SK-N-SH (cell line): ENCODE measurements at regions not wholly inside any gene's neighbourhood (a gene's known extent, or its start where the extent isn't known, plus 50 kb on each side); places are given as distances from the start of the nearest gene placed in this dataset.

ENCODE experiments used
- CTCF ChIA-PET: fragments of 300-600, 350-600 bp; formaldehyde crosslinking; extraction: SDS; loops from one replicate; lab custom pipeline; 2021; lab: Yijun Ruan, JAX
- POLR2A ChIA-PET: fragments of 350-600 bp; sonication (Branson Sonifier 250); formaldehyde crosslinking; extraction: SDS; loops from one replicate; lab custom pipeline; 2020; ENCODE audit warnings: antibody characterized with exemption, inconsistent platforms; lab: Yijun Ruan, JAX
- DNase-seq: peaks from one replicate; pipeline ENCODE4 v3.0.0; 2012
- H2AFZ ChIP-seq: fragments of 200-600 bp; sonication (generic); 2 replicates; pipeline ENCODE4 v1.8.1; 2016; ENCODE audit warnings: antibody characterized with exemption, mild to moderate bottlenecking, low read depth
- H3F3A ChIP-seq: fragments of 200-600 bp; sonication (generic); replicated peaks from 2 replicates; pipeline ENCODE3; 2016; ENCODE audit warnings: antibody characterized with exemption, mild to moderate bottlenecking; ENCODE audit not compliant: insufficient read depth
- H3K27ac ChIP-seq, 2 experiments: fragments of 200-500 bp in 1 of 2; fragments of 200-600 bp in 1 of 2; sonication (Bioruptor generic) in 1 of 2; sonication (generic), shearing (Covaris generic) in 1 of 2; 2 replicates each; pipeline versions ENCODE4 v1.5.1 to v1.6.1; 2014 to 2016; ENCODE audit warnings: low read depth in 2 of 2, inconsistent platforms in 1 of 2, low read length in 1 of 2, mild to moderate bottlenecking in 1 of 2, mixed read lengths in 1 of 2
- H3K27me3 ChIP-seq: fragments of 200-600 bp; sonication (generic), shearing (Covaris generic); 2 replicates; pipeline ENCODE4 v1.6.1; 2016; ENCODE audit warnings: mixed run types; ENCODE audit not compliant: insufficient read depth
- H3K36me3 ChIP-seq, 2 experiments: fragments of 200-500 bp in 1 of 2; fragments of 200-600 bp in 1 of 2; sonication (Bioruptor generic) in 1 of 2; sonication (generic) in 1 of 2; replicated peaks in 1 of 2; 2 replicates each; pipeline versions ENCODE3 to v1.5.1; 2014 to 2016; ENCODE audit warnings: low read length in 1 of 2, mild to moderate bottlenecking in 1 of 2; ENCODE audit not compliant: insufficient read depth in 2 of 2, control insufficient read depth in 1 of 2
- H3K4me1 ChIP-seq, 2 experiments: fragments of 200-500 bp in 1 of 2; fragments of 200-600 bp in 1 of 2; sonication (Bioruptor generic) in 1 of 2; sonication (generic), shearing (Covaris generic) in 1 of 2; 2 replicates each; pipeline versions ENCODE4 v1.5.1 to v1.6.1; 2014 to 2016; ENCODE audit warnings: low read depth in 1 of 2, low read length in 1 of 2, mixed run types in 1 of 2; ENCODE audit not compliant: insufficient read depth in 2 of 2, control insufficient read depth in 1 of 2
- H3K4me2 ChIP-seq: fragments of 200-600 bp; sonication (generic), shearing (Covaris generic); 2 replicates; pipeline ENCODE4 v1.6.1; 2017; ENCODE audit warnings: mixed run types
- H3K4me3 ChIP-seq, 2 experiments: fragments of 200-500 bp in 1 of 2; fragments of 200-600 bp in 1 of 2; sonication (Bioruptor generic) in 1 of 2; sonication (generic), shearing (Covaris generic) in 1 of 2; 2 replicates each; pipeline versions ENCODE4 v1.5.1 to v1.8.1; 2014 to 2016; ENCODE audit warnings: low read depth in 2 of 2, inconsistent platforms in 1 of 2, low read length in 1 of 2, mild to moderate bottlenecking in 1 of 2, mixed read lengths in 1 of 2, moderate library complexity in 1 of 2
- H3K79me2 ChIP-seq: fragments of 200-600 bp; sonication (generic); 2 replicates; pipeline ENCODE4 v1.8.1; 2017; ENCODE audit warnings: mild to moderate bottlenecking; ENCODE audit not compliant: insufficient read depth
- H3K9ac ChIP-seq: fragments of 200-600 bp; sonication (generic); 2 replicates; pipeline ENCODE4 v1.6.1; 2017; ENCODE audit warnings: mixed run types
- H3K9me2 ChIP-seq: fragments of 200-600 bp; sonication (generic); 2 replicates; pipeline ENCODE4 v1.6.1; 2017; ENCODE audit warnings: mixed run types
- H3K9me3 ChIP-seq: fragments of 200-600 bp; sonication (generic); 2 replicates; pipeline ENCODE4 v1.6.1; 2017; ENCODE audit warnings: mixed run types, mild to moderate bottlenecking, moderate library complexity
- H4K20me1 ChIP-seq: fragments of 200-600 bp; sonication (generic); 2 replicates; pipeline ENCODE4 v1.6.1; 2017; ENCODE audit warnings: mild to moderate bottlenecking, mixed run types; ENCODE audit not compliant: insufficient read depth
- CHD2 ChIP-seq: fragments of 150-350 bp; IDR thresholded peaks from 2 replicates; pipeline ENCODE4 v1.6.1; 2018; ENCODE audit warnings: low read length; ENCODE audit not compliant: partially characterized antibody
- EZH2phosphoT487 ChIP-seq: fragments of 200-600 bp; sonication (generic); IDR thresholded peaks from 2 replicates; pipeline ENCODE4 v1.6.1; 2017; ENCODE audit warnings: low read depth, mixed run types, mild to moderate bottlenecking, antibody characterized with exemption, moderate library complexity, borderline replicate concordance
- FOXM1 ChIP-seq: IDR thresholded peaks from 2 replicates; pipeline ENCODE4 v1.4.0; 2012; ENCODE audit warnings: low read depth, mild to moderate bottlenecking
- GATA2 ChIP-seq: sonication (generic); formaldehyde crosslinking; IDR thresholded peaks from 2 replicates; pipeline ENCODE4 v1.5.0; 2020; ENCODE audit warnings: mild to moderate bottlenecking, missing genetic modification reagents
- JUND ChIP-seq: IDR thresholded peaks from 2 replicates; pipeline ENCODE4 v1.4.0; 2012
- MEF2A ChIP-seq: IDR thresholded peaks from 2 replicates; pipeline ENCODE4 v1.4.0; 2012; ENCODE audit warnings: low read depth, borderline replicate concordance
- MXI1 ChIP-seq: IDR thresholded peaks from 2 replicates; pipeline ENCODE4 v1.6.1; 2012; ENCODE audit warnings: mild to moderate bottlenecking, low read depth, low read length, improper control_type of control experiment
- POLR2AphosphoS5 ChIP-seq: IDR thresholded peaks from 2 replicates; pipeline ENCODE4 v1.6.1; 2012; ENCODE audit warnings: low read depth, low read length
- RAD21 ChIP-seq: IDR thresholded peaks from 2 replicates; pipeline ENCODE4 v1.6.1; 2012; ENCODE audit warnings: mild to moderate bottlenecking, low read length
- RCOR1 ChIP-seq: fragments of 150-350 bp; IDR thresholded peaks from 2 replicates; pipeline ENCODE4 v1.6.1; 2017; ENCODE audit warnings: antibody characterized with exemption, low read length
- SMC3 ChIP-seq: IDR thresholded peaks from 2 replicates; pipeline ENCODE4 v1.6.1; 2012; ENCODE audit warnings: low read depth, low read length, improper control_type of control experiment
- WGBS: methylation state at CpG from one replicate; pipeline ENCODE4 v1.1.6; 2017; ENCODE audit warnings: low lambda C conversion rate; 5-methylcytosine and 5-hydroxymethylcytosine counted together
- TF ChIP-seq, protein P1 (sequence below): IDR thresholded peaks from 2 replicates; pipeline ENCODE4 v1.6.1; 2012; ENCODE audit warnings: mild to moderate bottlenecking, low read depth, low read length, moderate library complexity
- TF ChIP-seq, protein P2 (sequence below): IDR thresholded peaks from 2 replicates; pipeline ENCODE4 v1.4.0; 2012; ENCODE audit warnings: low read depth, borderline replicate concordance
- TF ChIP-seq, protein P3 (sequence below): IDR thresholded peaks from 2 replicates; pipeline ENCODE4 v1.4.0; 2012; ENCODE audit warnings: low read depth, borderline replicate concordance

DNA sequence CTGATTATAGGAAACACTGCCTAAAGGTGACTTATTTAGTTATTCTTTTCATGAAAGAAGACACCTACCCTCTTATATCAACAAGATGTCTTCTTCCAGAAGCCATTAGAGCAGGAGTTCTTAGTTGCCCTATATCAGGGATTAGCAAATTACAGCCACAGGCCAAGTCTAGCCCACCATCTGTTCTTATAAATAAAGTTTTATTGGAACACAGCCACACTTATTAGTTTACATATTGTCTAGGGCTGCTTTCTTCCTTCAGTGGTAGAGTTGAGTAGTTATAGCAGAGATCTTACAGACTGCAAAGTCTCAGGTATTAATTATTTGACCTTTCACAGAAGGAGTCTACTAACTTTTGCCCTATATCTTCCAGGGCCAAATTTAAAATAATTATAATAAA lies 157.2 kb upstream of the NOCT start:
- no peaks in the 10 kb centered on the region for H3K27me3 ChIP-seq
- H3K9me2 ChIP-seq: no peaks in the 10 kb centered on the region
- peaks cover 0 to under 1% of the 10 kb centered on the region in 2 experiments; a peak in 2 of 4 replicates for H3K4me1 ChIP-seq
- ChIA-PET POLR2A (no interaction called here), CTCF (no interaction called here)
- H3F3A ChIP-seq: no peaks in the 10 kb centered on the region
- H3K9me3 ChIP-seq: no peaks in the 10 kb centered on the region
- no peak overlapping the region for H2AFZ ChIP-seq
- H3K36me3 ChIP-seq: no peaks in the 10 kb centered on the region
- no peak overlapping the region for H3K4me3 ChIP-seq
- TF ChIP-seq CHD2 (no peak), FOXM1 (no peak), JUND (no peak), POLR2AphosphoS5 (no peak), GATA2 (no peak), MXI1 (no peak), RCOR1 (no peak)
- TF ChIP-seq, protein P1, sequence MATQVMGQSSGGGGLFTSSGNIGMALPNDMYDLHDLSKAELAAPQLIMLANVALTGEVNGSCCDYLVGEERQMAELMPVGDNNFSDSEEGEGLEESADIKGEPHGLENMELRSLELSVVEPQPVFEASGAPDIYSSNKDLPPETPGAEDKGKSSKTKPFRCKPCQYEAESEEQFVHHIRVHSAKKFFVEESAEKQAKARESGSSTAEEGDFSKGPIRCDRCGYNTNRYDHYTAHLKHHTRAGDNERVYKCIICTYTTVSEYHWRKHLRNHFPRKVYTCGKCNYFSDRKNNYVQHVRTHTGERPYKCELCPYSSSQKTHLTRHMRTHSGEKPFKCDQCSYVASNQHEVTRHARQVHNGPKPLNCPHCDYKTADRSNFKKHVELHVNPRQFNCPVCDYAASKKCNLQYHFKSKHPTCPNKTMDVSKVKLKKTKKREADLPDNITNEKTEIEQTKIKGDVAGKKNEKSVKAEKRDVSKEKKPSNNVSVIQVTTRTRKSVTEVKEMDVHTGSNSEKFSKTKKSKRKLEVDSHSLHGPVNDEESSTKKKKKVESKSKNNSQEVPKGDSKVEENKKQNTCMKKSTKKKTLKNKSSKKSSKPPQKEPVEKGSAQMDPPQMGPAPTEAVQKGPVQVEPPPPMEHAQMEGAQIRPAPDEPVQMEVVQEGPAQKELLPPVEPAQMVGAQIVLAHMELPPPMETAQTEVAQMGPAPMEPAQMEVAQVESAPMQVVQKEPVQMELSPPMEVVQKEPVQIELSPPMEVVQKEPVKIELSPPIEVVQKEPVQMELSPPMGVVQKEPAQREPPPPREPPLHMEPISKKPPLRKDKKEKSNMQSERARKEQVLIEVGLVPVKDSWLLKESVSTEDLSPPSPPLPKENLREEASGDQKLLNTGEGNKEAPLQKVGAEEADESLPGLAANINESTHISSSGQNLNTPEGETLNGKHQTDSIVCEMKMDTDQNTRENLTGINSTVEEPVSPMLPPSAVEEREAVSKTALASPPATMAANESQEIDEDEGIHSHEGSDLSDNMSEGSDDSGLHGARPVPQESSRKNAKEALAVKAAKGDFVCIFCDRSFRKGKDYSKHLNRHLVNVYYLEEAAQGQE: no peak
- TF ChIP-seq, protein P2, sequence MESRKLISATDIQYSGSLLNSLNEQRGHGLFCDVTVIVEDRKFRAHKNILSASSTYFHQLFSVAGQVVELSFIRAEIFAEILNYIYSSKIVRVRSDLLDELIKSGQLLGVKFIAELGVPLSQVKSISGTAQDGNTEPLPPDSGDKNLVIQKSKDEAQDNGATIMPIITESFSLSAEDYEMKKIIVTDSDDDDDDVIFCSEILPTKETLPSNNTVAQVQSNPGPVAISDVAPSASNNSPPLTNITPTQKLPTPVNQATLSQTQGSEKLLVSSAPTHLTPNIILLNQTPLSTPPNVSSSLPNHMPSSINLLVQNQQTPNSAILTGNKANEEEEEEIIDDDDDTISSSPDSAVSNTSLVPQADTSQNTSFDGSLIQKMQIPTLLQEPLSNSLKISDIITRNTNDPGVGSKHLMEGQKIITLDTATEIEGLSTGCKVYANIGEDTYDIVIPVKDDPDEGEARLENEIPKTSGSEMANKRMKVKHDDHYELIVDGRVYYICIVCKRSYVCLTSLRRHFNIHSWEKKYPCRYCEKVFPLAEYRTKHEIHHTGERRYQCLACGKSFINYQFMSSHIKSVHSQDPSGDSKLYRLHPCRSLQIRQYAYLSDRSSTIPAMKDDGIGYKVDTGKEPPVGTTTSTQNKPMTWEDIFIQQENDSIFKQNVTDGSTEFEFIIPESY: no peak
- TF ChIP-seq, protein P3, sequence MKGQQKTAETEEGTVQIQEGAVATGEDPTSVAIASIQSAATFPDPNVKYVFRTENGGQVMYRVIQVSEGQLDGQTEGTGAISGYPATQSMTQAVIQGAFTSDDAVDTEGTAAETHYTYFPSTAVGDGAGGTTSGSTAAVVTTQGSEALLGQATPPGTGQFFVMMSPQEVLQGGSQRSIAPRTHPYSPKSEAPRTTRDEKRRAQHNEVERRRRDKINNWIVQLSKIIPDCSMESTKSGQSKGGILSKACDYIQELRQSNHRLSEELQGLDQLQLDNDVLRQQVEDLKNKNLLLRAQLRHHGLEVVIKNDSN: no peak
- no peak overlapping the region for H3K27ac ChIP-seq
- DNase-seq: no peak
- H4K20me1 ChIP-seq: no peaks in the 10 kb centered on the region
- no peak overlapping the region for H3K4me2 ChIP-seq
- no peaks in the 10 kb centered on the region for H3K79me2 ChIP-seq
- H3K9ac ChIP-seq: no peak overlapping the region

DNA sequence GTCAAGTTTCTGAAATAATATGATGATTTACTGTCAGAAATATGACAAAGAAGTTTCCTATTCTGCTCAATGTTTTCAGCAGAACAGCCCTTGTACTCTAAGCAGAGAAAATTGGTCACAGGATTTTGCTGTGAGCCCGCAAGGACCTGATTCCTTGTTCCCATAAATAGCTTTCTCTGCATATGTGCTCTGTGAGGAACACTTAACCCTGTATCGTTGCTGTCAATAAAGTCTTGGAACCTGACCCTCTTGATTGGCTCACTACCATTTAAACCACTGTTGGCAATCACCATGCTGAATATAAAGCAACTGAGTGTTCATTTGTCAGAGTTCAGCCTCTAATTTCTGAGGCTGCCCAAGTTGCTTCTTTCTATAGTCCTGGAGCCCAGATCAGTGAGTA lies 158.2 kb upstream of the NOCT start:
- Histone ChIP-seq H2AFZ (no peak overlapping the region), H3K79me2 (no peaks in the 10 kb centered on the region), H3K4me3 (no peak overlapping the region), H3K4me2 (no peak overlapping the region), H3F3A (no peaks in the 10 kb centered on the region), H3K9me3 (no peaks in the 10 kb centered on the region), H4K20me1 (no peaks in the 10 kb centered on the region), H3K9me2 (no peaks in the 10 kb centered on the region), H3K27ac (no peak overlapping the region; a peak in 1 of 4 replicates), H3K36me3 (no peaks in the 10 kb centered on the region), H3K27me3 (no peaks in the 10 kb centered on the region), H3K4me1 (no peaks in the 10 kb centered on the region; a peak in 2 of 4 replicates), H3K9ac (no peak overlapping the region)
- ChIA-PET CTCF (no interaction called here), POLR2A (no interaction called here)
- no peak for DNase-seq
- 48% methylated on average over 2 of the region's 2 CpGs for WGBS
- no peak for TF ChIP-seq SMC3
- no peak for TF ChIP-seq RAD21
- TF ChIP-seq, protein P1: no peak
- no peak for TF ChIP-seq EZH2phosphoT487
- TF ChIP-seq POLR2AphosphoS5: no peak
- no peak for TF ChIP-seq CHD2
- TF ChIP-seq MEF2A: no peak
- no peak for TF ChIP-seq FOXM1
- TF ChIP-seq, protein P2: no peak
- TF ChIP-seq RCOR1: no peak
